ENCODE measurements at regions not wholly inside any gene's neighbourhood (a gene's known extent, or its start where the extent isn't known, plus 50 kb on each side); places are given as distances from the start of the nearest gene placed in this dataset.

DNA sequence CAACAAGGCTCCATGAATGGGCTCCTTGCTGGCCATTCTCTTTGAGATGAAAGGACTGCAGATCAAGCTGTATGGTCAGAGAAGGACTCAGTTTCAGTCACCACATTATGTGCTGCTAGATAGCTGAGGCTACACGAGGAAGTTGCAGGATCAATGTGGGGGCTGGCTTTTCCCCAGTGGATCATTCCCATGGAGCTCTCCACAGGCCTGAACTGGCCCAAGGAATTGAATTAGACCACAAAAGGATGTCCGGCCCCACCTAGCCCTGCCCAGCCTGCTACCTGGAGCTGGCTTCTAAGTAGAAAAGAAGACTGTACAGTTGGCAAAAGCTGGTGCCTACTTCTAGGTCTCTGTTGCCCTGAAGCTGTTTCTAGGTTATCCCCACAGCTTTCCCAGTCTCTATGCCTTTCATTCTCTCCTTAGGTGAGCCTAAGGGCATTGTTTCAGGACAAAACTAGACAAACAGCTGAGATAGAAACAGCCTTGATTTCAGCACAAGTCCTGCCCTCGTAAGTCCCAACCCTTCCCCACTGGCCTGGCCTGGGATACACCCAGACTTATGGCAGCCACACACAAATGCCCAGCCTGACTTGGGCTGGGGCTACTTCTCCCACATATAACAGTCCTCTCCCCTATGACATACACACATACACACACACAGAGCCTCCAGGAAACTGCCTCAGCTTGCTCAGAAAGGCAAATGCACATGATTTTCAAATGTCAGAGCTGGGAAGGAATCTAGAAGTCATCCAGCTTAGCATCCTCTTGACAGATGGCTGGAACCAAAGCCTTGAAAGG lies 129.1 kb upstream of the NCAM1 start:
- Histone ChIP-seq H3K4me1 (peaks cover 0 to 17% of the 10 kb centered on the region in 2 donors), H3K4me3 (no peak overlapping the region), H3K27me3 (no peaks in the 10 kb centered on the region), H3K9me3 (no peaks in the 10 kb centered on the region), H3K36me3 (no peaks in the 10 kb centered on the region), H3K27ac (peak overlapping the region in 1 of 2 donors; percentile 75)
- no peak for DNase-seq (ENCODE audit: low spot score)
- TF ChIP-seq CTCF (IDR thresholded peaks at IDR 0.05): no peak

GRCh38 chr11:112834277-112834755 lies 126.9 kb upstream of the NCAM1 start:
- Histone ChIP-seq H3K27me3 (no peaks in the 10 kb centered on the region), H3K9me3 (no peaks in the 10 kb centered on the region), H3K36me3 (no peaks in the 10 kb centered on the region), H3K27ac (peak overlapping the region; percentile 60 to 75), H3K4me1 (peaks cover 0 to 17% of the 10 kb centered on the region in 2 donors), H3K4me3 (no peak overlapping the region)
- no peak for DNase-seq (ENCODE audit: low spot score)
- TF ChIP-seq CTCF (IDR thresholded peaks at IDR 0.05): no peak

DNA sequence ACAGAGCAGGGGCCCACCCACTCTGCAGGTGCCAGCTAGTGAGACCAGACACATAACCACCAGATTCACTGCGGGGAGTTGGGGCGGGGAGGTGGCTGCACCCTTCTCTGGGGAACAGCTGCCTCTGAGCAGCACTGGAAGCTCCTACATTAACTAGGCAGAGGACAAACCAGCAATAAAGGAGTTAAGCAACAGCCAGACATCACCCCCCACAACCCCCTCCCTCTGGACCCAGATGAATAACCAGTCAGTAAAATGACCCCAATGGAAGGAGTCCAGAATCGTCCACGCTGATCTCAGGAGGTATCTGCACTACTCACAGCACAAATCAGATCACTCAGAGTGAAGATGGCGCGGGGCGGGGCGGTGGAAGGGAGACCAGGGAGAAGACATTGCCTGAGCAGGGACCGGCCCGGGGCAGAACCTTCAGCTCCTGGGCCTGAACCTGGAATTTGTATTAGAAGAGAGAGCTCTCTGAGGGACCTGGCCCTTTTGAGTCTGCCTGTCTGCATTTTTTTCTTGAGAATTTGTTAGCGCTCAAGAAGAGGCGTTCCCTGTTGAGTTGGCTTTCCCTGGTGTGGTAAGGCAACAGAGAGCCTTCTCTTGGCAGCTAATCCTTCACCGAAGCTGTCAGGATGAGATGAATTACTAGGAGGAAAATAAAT lies 125.5 kb upstream of the NCAM1 start:
- Histone ChIP-seq H3K36me3 (no peaks in the 10 kb centered on the region), H3K27ac (peak overlapping the region in 1 of 2 donors; percentile 75), H3K27me3 (no peaks in the 10 kb centered on the region), H3K4me1 (peaks cover 0 to 17% of the 10 kb centered on the region in 2 donors), H3K9me3 (no peaks in the 10 kb centered on the region), H3K4me3 (no peak overlapping the region)
- DNase-seq (ENCODE audit: low spot score): no peak
- no peak for TF ChIP-seq CTCF (IDR thresholded peaks at IDR 0.05)

DNA sequence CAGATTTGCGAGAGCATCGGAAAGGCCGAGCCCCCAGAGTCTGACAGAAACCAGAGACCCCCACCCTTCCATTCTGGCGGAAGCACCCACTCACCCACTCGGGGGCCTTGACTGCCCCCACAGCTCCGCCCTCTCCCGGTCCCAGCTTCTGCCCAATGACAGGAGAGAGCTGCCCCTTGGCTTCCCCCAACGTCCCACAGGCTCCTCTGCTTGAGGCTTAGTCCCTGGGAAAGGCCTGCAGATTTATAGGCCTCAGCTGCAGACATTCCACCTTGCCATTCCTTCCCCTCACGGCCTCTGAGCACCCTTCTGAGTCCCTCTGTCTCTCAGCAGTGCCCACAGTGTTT lies 125.0 kb upstream of the NCAM1 start:
- Histone ChIP-seq H3K9me3 (no peaks in the 10 kb centered on the region), H3K27ac (no peak overlapping the region), H3K36me3 (no peaks in the 10 kb centered on the region), H3K4me1 (peaks cover 0 to 17% of the 10 kb centered on the region in 2 donors), H3K27me3 (no peaks in the 10 kb centered on the region), H3K4me3 (no peak overlapping the region)
- no peak for TF ChIP-seq CTCF (IDR thresholded peaks at IDR 0.05)
- no peak for DNase-seq (ENCODE audit: low spot score)

DNA sequence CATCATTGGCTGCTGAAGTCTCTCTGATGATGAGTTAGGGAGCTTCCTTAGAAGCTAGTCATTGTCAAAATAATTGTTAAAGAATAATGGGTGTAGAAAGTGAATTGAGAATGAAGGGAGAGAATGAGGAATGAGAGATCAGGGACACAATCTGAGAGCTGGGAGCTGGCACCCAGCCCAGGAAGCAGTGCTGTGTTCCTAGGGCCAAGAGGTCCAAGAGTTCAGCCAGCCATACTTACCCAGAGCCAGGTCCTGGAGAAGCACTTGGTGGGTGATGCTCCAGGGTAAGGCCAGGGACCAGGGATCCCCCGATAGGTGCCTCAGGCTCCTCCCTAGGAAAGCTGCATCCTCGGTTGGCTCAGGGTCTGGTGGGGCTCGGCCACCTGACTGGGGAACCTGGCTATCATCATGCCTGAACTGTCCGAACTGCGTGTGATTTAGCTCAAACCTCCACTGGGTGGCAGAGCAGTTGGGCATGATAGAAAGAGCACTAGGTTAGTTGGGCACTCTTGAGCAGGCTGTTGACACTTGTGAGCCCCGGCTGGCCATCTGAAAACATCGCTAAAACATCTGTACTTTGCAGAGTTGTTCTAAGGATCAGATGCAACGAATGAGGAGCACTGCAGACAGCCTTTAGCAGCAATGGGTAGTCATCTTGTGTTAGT lies 123.9 kb upstream of the NCAM1 start:
- TF ChIP-seq CTCF (IDR thresholded peaks at IDR 0.05): peak in 1 of 2 donors; percentile 61
- Histone ChIP-seq H3K27ac (peak overlapping the region in 1 of 2 donors; percentile 6), H3K9me3 (no peaks in the 10 kb centered on the region), H3K27me3 (no peaks in the 10 kb centered on the region), H3K36me3 (no peaks in the 10 kb centered on the region), H3K4me3 (no peak overlapping the region), H3K4me1 (peaks cover 0 to 17% of the 10 kb centered on the region in 2 donors)
- no peak for DNase-seq (ENCODE audit: low spot score)
